ENCODE measurements at regions not wholly inside any gene's neighbourhood (a gene's known extent, or its start where the extent isn't known, plus 50 kb on each side); places are given as distances from the start of the nearest gene placed in this dataset.
"Not testable (repeated sequence)": the region's sequence is repeated elsewhere in the genome, so short reads cannot be mapped to it uniquely, and the experiment has no call there.

- DNase-seq: no peak
These were observed 99.5 kb downstream of the FMR1NB start for GRCh38 chrX:148080593-148080992.

- DNase-seq: no peak
These were observed 103.5 kb downstream of the FMR1NB start for GRCh38 chrX:148084611-148085010.

GRCh38 chrX:148120151-148120550 lies 139.0 kb downstream of the FMR1NB start:
- DNase-seq: no peak

- DNase-seq: no peak
These were observed 140.0 kb downstream of the FMR1NB start for GRCh38 chrX:148120999-148121623.

- not testable (repeated sequence) for DNase-seq
These were observed 147.9 kb downstream of the FMR1NB start for GRCh38 chrX:148128872-148129505.

- DNase-seq: peak; percentile 1 to 12
These were observed 152.1 kb downstream of the FMR1NB start for GRCh38 chrX:148133105-148133725.

GRCh38 chrX:148134578-148134977 lies 153.4 kb downstream of the FMR1NB start:
- no peak for DNase-seq

GRCh38 chrX:148135738-148136137 lies 154.6 kb downstream of the FMR1NB start:
- peak; percentile 2 to 14 for DNase-seq

- no peak for DNase-seq
These were observed 165.0 kb downstream of the FMR1NB start for GRCh38 chrX:148146121-148146520.

- no peak for DNase-seq
These were observed 175.8 kb downstream of the FMR1NB start for GRCh38 chrX:148156986-148157385.

- DNase-seq: no peak
These were observed 178.7 kb downstream of the FMR1NB start for GRCh38 chrX:148159796-148160195.

GRCh38 chrX:148161701-148162100 lies 180.6 kb downstream of the FMR1NB start:
- no peak for DNase-seq

GRCh38 chrX:148185631-148186030 lies 204.5 kb downstream of the FMR1NB start:
- DNase-seq: no peak

- no peak for DNase-seq
These were observed 211.4 kb downstream of the FMR1NB start for GRCh38 chrX:148192547-148192946.

GRCh38 chrX:148193759-148194158 lies 212.6 kb downstream of the FMR1NB start:
- DNase-seq: no peak

- no peak for DNase-seq
These were observed 222.4 kb downstream of the FMR1NB start for GRCh38 chrX:148203531-148203930.

GRCh38 chrX:148204195-148204594 lies 223.1 kb downstream of the FMR1NB start:
- DNase-seq: no peak

GRCh38 chrX:148214786-148215185 lies 233.6 kb downstream of the FMR1NB start:
- peak; percentile 27 to 46 for DNase-seq

- DNase-seq: peak; percentile 38 to 42
These were observed 234.6 kb downstream of the FMR1NB start for GRCh38 chrX:148215726-148216125.

- DNase-seq: no peak
These were observed 242.2 kb downstream of the FMR1NB start for GRCh38 chrX:148223361-148223760.

GRCh38 chrX:148228521-148228920 lies 247.4 kb downstream of the FMR1NB start:
- no peak for DNase-seq

- DNase-seq: no peak
These were observed 248.7 kb downstream of the FMR1NB start for GRCh38 chrX:148229801-148230303.

- DNase-seq: no peak
These were observed 240.4 kb upstream of the AFF2 start for GRCh38 chrX:148259990-148260389.

Measured in right lung (tissue), 2 donors.